GM11168 (cell line): ENCODE measurements at regions not wholly inside any gene's neighbourhood (a gene's known extent, or its start where the extent isn't known, plus 50 kb on each side); places are given as distances from the start of the nearest gene placed in this dataset.

Experiments used
- in situ Hi-C: fragments of 300-500 bp; cut with MboI; formaldehyde crosslinking; loops from one replicate; pipeline ENCODE4 v1.12.0; 2022; ENCODE audit warnings: low sequenced_read_pairs; ENCODE audit not compliant: unreplicated experiment

DNA sequence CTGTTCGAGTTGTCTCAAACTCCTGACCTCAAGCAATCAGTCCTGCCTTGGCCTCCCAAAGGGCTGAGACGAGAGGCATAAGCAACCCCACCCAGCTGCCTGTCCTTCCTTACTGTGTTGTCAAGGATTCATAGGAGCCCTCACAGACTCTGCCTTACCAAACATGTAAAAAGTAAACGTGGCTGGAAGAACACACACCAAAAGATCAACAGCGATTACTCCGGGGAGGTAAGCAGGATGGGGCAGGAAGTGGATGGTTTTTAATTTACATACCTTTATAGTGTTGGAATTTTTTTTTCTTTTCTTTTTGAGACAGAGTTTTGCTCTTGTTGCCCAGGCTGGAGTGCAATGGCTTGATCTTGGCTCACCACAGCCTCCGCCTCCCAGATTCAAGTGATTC, 61.5 kb upstream of the EGLN3 start:
- in situ Hi-C loops, result no loop called here

DNA sequence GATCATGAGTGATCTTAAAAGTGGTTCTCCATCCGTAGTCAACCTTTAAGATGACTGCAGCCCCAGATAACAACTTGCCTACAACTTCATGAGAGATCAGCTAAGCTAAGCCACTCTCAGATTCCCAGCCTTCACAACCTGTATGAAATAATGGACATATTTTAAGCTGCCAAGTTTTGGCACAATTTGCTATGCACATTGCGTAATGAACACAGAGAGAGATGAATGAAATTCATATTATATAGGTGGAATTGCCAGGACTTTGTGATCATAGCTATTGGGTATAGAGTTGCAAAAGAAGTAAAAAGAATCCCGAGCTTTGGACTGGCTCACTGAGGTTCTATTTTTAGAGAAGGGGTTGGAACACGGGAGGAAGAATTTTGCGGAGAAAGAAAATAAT, 59.1 kb upstream of the EGLN3 start:
- in situ Hi-C loops, result no loop called here

DNA sequence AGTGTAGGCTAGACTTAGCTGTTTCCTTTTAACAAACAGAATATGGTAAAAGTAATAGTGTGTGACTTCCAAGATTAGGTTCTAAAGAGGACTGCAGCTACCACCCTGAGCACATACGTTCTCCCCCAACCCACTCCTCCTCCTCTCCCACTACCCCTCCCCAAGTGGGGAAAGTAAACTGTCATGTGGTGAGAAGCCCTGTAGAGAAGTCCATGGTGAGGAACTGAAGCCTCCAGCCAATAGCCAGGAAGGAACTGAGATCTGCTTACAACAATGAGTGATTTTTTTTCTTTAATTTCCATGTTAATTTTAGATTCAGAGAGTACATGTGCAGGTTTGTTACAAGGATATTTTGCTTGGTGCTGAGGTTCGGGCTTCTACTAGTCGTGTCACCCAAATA, 57.0 kb upstream of the EGLN3 start:
- in situ Hi-C loops, result no loop called here

DNA sequence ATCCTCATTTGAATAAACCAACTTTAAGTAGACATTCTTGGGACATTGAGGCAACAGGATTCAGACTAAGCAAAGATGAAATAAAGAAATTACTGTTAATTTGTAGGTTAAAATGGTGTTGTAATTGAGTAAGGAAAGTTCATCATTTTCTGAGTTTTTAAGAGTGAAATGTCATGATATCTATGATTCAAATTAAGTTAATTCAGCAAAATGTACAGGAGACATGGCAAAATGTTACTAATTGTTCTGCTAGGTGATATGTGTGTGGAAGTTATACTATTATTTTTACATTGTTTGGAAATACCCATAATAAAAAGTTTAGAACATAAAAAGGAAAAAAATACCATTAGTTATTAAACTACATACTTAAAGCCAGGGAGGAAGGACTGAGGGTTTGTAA, 55.0 kb upstream of the EGLN3 start:
- in situ Hi-C loops, result no loop called here

DNA sequence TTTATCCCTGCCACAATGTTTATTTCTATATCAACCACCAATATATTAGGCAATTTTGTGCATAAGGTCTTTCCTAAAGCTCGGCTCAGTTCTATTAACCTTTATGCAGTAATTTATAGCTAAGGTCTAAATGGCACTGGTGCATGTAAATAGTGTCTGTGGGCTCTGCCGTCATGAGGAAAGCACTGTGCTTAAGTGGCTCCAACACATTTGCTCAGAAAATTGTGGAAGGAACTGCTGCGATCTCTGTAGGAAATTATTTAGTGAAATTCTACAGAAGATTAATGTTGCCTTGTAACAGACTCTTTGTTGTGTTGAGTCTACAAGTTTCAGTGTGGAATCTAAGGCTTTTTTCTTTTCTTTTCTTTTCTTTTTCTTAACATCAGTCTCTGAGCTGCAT, 54.0 kb upstream of the EGLN3 start:
- in situ Hi-C loops, result no loop called here

DNA sequence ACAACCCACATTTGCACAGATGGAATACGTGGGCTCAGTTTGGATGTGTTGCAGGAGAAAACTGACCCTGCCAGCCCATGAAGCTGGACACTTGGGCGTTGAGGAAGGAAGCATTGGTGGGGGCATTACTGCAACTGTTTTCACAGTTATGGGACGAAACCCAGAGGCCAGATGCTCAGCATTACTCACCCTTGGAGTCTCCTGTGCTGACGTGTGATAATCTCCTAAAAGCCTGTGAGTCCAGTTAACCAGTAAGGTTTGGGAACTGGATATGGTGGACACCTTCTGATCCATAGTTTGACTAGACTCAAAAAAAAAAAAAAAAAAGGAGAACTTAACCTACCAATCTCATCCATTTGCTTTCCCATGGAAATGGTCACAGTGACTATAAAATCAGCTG, 52.8 kb upstream of the EGLN3 start:
- in situ Hi-C loops, result no loop called here

DNA sequence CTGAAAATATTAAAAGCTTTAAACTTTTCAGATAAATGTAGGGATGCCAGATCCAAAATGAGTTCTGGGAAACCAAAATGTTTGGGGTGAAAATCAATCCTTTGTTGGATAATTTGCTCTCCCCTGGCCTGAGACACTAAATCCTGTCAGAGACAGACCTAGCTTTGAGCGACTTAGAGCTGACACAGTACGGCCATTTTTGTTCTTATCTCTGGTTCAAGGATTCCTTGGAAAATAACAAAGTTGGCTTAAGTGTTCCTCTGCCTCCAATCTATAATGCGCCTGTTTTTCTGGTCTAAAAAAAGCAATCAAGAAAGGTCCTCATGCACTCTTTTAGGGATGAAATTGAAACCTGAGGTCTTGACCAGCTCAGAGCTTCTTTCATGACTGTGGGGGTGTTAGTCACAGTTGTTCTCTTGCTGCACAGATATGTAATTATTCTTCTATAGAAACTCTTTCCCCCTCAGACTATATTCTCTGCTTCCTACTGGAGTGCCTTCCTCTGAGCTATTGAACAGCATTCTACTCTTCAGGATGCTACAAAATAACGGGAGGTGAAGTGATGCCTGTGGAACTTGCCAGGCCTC, 52.3 kb upstream of the EGLN3 start:
- in situ Hi-C loops, result no loop called here
